Epithelial cell of proximal tubule (primary cell): ENCODE measurements at regions not wholly inside any gene's neighbourhood (a gene's known extent, or its start where the extent isn't known, plus 50 kb on each side); places are given as distances from the start of the nearest gene placed in this dataset.

Source experiments
- DNase-seq: peaks from one replicate; pipeline ENCODE4 v3.0.0-alpha.2; 2011; ENCODE audit warnings: low read depth
- H3K4me3 ChIP-seq: 2 replicates; pipeline ENCODE4 v1.5.1; 2011; ENCODE audit warnings: low read depth, mild to moderate bottlenecking, low read length
- TF ChIP-seq, protein P1 (sequence below): conservative IDR thresholded peaks from 2 replicates; pipeline ENCODE4 v1.5.1; 2012; ENCODE audit warnings: low read depth, mild to moderate bottlenecking, low read length

DNA sequence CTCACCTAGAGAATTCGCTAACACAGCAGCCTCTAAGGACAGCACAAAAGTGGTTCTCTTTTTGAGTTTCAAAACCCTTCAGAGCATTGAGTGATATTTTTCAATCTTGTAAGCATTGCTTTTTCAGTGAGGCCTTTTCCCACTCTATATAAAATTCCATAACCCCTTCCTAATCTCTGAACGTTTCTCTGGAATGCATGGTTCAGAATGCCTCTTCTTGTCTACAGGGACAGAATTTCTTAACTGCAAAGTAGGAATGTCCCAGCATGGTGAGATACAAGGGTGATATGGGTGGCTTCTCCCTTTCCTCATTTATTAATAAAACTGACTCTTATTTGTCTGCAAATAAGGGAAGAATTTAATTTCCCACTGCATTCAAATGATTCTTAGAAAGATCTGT lies 377.9 kb downstream of the LTN1 start:
- TF ChIP-seq, protein P1, sequence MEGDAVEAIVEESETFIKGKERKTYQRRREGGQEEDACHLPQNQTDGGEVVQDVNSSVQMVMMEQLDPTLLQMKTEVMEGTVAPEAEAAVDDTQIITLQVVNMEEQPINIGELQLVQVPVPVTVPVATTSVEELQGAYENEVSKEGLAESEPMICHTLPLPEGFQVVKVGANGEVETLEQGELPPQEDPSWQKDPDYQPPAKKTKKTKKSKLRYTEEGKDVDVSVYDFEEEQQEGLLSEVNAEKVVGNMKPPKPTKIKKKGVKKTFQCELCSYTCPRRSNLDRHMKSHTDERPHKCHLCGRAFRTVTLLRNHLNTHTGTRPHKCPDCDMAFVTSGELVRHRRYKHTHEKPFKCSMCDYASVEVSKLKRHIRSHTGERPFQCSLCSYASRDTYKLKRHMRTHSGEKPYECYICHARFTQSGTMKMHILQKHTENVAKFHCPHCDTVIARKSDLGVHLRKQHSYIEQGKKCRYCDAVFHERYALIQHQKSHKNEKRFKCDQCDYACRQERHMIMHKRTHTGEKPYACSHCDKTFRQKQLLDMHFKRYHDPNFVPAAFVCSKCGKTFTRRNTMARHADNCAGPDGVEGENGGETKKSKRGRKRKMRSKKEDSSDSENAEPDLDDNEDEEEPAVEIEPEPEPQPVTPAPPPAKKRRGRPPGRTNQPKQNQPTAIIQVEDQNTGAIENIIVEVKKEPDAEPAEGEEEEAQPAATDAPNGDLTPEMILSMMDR, result no peak
- no peak overlapping the region for H3K4me3 ChIP-seq
- DNase-seq, result no peak

DNA sequence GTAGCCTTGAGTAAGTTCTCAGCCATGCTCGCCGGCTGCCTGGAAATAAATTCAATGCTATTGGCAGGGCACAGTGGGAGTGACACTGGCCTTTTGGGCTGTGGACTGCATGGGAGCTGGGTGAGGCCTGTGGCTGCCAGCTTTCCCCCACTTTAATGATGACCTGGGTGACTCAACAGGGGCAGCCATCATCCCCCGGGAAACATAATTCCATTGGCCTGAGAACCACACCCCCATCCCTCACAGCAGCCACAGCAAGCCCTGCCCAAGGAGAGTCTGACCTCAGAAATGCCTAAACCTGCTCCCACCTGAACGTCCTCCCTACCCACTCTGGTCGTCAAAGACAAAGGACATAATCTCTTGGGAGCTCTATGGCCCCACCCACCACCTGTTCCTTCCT lies 384.0 kb downstream of the LTN1 start:
- H3K4me3 ChIP-seq, result no peak overlapping the region
- TF ChIP-seq, protein P1, result no peak
- DNase-seq, result no peak

- TF ChIP-seq, protein P1, result no peak
- no peak for DNase-seq
- no peak overlapping the region for H3K4me3 ChIP-seq
Measured at GRCh38 chr21:28607545-28607944, 385.1 kb downstream of the LTN1 start.

GRCh38 chr21:28604946-28605537 lies 387.6 kb downstream of the LTN1 start:
- no peak for DNase-seq
- TF ChIP-seq, protein P1, result no peak
- H3K4me3 ChIP-seq, result no peak overlapping the region

DNA sequence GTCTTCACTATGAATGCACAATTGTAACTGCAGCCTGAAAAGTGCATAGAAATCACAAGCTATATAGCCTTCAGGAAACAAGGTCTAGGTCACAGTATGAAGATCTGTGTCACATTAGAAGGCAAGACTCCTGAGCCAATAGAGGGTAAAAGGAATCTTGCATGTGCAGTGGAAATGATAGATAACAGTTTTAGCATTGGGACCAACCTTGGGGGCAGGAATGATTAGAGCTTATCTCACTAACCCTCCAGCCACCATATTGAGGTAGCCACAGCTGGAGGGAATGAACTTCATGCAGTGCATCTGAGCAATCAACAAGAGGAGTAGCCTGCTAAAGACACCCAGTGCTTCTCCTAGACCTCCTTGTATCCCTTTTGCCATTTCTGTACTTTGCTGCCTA lies 390.1 kb downstream of the LTN1 start:
- DNase-seq, result no peak
- TF ChIP-seq, protein P1, result no peak
- H3K4me3 ChIP-seq, result no peak overlapping the region

GRCh38 chr21:28598214-28598613 lies 394.5 kb downstream of the LTN1 start:
- DNase-seq, result no peak
- TF ChIP-seq, protein P1, result no peak
- no peak overlapping the region for H3K4me3 ChIP-seq

DNA sequence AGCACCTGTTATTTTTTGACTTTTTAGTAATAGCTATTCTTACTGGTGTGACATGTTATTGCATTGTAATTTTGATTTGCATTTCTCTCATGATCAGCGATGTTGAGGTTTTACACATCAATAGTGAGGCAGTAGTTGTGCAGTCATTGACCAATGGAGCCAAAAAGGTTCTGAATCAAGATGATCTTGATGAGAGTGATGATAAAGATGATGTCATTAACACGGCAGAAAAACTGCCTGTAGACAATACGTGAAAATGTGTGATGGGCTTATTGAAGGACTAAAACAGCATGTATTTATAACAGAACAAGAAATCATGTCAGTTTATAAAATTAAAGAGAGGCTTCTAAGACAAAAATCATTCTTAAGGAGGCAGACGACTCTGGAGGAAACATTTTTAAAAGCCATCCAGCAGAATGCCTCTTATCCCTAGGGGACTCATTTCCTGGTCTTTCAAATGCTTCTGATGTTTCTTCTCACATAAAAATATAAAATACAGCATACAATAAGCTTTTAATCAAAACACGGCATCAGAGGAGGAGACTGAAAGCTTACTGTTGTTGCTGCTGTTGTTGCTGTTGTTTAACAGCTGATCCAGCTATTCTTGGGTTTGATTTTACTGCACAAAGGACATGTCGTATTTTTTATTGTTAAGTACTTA lies 400.3 kb downstream of the LTN1 start:
- TF ChIP-seq, protein P1, result no peak
- no peak for DNase-seq
- no peak overlapping the region for H3K4me3 ChIP-seq
